Thyroid gland (tissue), 4 donors: ENCODE measurements at regions not wholly inside any gene's neighbourhood (a gene's known extent, or its start where the extent isn't known, plus 50 kb on each side); places are given as distances from the start of the nearest gene placed in this dataset.

Experiments used
- POLR2A ChIP-seq, 2 donors: fragments of 450-650 bp; IDR thresholded peaks; one replicate each; pipeline ENCODE4 v1.6.1; 2017; ENCODE audit warnings: antibody characterized with exemption in 2 of 2, mild to moderate bottlenecking in 2 of 2, moderate library complexity in 1 of 2
- TF ChIP-seq, protein P1 (sequence below), 6 experiments: fragments of 200-600 bp in 3 of 6; fragments of 450-650 bp in 3 of 6; sonication (generic) in 3 of 6; IDR thresholded peaks; one replicate each; pipeline ENCODE4 v1.5.1; 2016 to 2019; ENCODE audit warnings: antibody characterized with exemption in 6 of 6, mild to moderate bottlenecking in 2 of 6, inconsistent platforms in 1 of 6, moderate library complexity in 1 of 6

- TF ChIP-seq POLR2A (IDR thresholded peaks at IDR 0.05), result no peak
- TF ChIP-seq, protein P1, sequence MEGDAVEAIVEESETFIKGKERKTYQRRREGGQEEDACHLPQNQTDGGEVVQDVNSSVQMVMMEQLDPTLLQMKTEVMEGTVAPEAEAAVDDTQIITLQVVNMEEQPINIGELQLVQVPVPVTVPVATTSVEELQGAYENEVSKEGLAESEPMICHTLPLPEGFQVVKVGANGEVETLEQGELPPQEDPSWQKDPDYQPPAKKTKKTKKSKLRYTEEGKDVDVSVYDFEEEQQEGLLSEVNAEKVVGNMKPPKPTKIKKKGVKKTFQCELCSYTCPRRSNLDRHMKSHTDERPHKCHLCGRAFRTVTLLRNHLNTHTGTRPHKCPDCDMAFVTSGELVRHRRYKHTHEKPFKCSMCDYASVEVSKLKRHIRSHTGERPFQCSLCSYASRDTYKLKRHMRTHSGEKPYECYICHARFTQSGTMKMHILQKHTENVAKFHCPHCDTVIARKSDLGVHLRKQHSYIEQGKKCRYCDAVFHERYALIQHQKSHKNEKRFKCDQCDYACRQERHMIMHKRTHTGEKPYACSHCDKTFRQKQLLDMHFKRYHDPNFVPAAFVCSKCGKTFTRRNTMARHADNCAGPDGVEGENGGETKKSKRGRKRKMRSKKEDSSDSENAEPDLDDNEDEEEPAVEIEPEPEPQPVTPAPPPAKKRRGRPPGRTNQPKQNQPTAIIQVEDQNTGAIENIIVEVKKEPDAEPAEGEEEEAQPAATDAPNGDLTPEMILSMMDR (IDR thresholded peaks at IDR 0.05), result no peak
These were observed 110.6 kb upstream of the BOD1 start for GRCh38 chr5:173726846-173727557.
